Activated CD4-positive, alpha-beta T cell treated with anti-CD3 and anti-CD28 coated beads for 24 hours (primary cell): ENCODE measurements at regions not wholly inside any gene's neighbourhood (a gene's known extent, or its start where the extent isn't known, plus 50 kb on each side); places are given as distances from the start of the nearest gene placed in this dataset.

Source experiments
- DNase-seq, 2 donors: peaks; one replicate each; pipeline ENCODE4 v3.0.0-alpha.2; 2020; ENCODE audit warnings: low read depth in 2 of 2

DNA sequence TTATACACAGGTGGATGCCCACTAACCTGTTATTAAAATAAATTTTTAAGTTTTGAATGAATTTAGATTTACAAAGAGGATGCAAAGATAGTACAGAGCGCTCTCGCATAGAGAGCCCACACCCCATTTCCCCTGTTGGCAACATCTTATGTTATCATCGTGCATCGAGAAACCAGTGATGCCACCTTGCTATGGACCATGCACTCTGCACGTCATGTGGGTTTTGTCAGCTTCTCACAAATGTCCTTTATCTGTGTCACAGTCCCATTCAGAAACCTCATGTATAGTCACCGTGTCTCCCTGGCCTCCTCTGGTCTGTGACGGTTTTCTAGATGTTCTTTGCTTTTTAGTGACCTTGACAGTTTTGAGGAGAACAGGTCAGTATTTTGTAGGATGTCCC lies 60.0 kb downstream of the ING1 start:
- DNase-seq, result no peak

DNA sequence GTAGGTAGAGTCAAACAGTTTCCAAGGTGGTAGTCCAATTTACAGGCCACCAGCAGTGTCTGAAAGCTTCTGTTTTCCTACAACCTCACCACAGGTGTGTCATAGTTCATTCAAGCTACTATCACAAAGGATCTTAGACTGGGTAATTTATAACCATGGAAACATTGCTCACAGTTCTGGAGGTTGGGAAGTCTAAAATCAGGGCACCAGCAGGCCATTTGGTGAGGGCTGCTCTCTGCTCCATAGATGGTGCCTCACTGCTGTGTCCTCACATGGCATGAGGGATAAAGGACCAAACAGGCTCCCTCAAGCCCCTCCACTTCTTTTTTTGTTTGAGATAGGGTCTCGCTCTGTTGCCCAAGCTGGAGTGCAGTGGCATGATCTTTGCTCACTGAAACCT lies 60.6 kb downstream of the ING1 start:
- DNase-seq, result no peak

DNA sequence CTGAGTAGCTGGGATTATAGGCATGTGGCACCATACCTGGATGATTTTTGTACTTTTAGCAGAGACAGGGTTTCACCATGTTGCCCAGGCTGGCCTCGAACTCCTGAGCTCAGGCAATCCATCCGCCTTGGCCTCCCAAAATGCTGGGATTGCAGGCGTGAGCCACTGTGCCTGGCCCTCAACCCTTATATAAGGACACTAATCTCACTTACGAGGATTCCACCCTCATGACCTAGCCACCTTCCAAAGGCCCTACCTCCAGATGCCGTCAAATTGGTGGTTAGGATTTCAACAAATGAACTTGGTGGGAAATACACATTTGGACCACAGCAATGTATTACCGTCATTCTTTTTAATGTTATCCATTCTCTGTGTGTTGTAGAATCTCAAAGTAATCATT lies 61.0 kb downstream of the ING1 start:
- no peak for DNase-seq

DNA sequence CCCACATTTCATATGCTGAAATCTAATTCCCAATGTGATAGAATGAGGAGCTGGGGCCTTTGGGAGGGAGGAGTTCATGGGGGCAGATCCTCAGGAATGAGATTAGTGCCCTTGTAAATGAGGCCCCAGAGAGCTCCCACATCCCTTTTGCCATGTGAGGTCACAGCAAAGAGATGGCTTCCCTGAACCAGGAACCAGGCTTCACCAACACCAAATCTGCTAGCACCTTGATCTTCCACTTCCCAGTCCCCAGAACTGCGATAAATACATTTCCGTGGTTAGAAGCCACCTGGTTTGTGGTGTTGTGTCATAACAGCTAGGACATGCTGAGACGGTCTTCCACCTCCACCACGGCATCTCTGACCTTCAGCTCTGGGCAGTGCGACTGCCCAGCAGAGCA lies 62.1 kb downstream of the ING1 start:
- no peak for DNase-seq

DNA sequence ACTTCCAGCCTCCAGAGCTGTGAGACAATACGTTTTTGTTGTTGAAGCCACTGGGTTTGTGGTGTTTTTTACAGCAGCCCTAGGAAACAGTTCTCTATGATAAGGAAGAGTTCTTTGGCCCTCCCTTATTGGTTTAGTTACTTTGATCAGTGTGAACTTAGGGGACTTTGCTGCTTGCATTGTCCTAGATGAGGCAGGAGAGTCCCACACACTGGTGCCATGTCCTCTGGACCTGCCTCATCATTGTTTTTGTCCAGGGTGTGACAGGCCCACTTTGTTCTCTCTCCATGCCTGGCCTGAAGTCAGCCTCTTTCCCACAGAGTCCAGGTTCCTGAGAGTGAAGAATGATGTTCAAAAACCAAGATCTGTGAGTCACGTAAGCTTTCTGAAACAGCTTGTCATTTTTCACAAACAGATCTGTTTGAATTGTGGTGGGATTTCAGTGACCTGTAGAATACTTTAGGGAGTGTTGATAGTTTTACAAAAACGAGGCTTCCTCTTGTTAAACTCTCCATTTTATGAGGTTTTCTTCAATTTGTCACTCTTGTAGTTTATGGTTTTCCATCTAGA lies 63.8 kb downstream of the ING1 start:
- DNase-seq, result no peak

DNA sequence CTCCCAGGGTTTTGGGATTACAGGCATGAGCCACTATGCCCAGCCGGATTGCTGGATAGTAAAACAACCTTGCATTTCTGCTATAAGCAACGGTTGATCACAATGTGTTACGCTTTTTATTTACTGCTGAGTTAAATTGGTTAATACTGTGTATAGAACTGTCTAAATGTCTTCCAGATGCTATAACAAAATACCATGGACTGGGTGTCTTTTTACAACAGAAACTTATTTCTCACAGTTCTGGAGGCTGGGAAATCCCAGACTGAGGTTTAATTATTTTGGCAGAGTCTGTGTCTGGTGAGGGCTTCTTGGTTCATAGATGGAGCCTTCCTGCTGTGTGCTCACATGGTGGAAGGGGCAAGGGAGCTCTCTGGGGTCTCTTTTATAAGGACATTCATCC lies 65.5 kb downstream of the ING1 start:
- DNase-seq, result no peak

DNA sequence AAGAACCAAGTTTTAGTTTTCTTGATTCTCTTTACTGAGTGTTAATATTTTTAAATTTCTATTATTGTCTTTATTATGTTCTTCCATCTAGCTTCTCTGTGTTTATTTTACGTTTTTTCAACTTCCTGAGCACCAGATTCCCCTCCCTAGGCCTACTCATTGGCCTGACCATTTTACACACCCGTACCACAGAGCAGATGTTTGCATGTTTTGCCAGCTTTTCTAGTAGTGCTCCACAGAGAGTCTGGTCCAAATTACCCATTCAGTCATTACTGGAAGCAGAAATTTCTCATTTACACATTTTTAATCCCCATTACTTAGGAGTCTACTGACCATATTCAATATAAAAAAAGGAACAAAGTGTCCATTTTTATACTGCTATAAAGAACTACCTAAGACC lies 66.9 kb downstream of the ING1 start:
- DNase-seq, result no peak

DNA sequence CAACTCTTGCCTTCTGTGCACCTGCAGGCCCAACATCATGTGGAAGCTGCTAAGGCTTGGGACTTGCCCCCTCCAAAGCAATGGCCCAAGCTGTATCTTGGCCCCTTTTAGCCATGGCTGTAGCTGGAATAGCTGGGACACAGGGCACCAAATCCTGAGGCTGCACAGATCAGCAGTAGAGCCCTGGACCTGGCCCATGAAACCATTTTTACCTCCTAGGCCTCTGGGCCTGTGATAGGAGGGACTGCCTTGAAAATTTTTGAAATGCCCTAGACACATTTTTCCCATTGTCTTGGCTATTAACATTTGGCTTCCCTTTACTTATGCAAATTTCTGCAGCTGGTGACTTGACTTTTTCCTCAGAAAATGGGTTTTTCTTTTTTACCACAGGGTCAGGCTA lies 68.7 kb downstream of the ING1 start:
- DNase-seq, result no peak

DNA sequence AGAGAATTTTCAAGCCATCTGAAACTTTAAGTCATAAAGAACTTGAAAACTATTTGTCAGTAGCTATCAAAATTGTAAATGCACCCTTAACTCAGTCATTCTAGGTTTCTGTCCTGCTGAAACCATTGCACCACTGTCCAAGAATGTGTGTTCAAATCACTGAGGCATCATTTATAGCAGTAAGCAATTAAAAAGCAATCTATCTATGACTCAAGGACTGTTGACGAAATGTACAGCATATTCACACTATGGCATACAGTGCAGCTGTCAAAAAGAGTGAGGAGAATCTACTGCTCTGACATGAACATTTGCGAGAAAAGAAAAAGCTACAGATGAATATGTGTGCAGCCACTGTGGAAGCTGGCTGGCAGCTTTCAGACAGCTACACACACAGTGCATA lies 71.2 kb downstream of the ING1 start:
- DNase-seq, result no peak

DNA sequence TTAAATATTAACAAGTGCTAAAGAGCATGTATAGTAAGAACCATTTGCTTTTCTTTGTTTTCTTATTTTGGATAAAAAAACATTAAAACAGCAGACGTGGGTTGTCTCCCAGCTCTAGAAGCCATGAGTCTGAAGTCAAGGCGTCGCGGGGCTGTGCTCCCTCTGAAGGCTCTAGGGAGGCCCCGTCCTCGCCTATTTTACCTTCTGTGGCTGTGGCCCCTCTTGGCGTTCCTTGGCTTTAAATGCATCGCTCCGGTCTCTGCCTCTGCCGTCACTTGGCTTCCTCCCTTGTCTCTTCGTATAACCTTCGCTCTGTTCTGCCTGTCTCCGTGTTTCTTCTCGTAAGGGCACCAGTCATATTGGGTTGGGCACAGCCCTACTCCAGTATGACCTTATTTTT lies 75.3 kb downstream of the ING1 start:
- no peak for DNase-seq

DNA sequence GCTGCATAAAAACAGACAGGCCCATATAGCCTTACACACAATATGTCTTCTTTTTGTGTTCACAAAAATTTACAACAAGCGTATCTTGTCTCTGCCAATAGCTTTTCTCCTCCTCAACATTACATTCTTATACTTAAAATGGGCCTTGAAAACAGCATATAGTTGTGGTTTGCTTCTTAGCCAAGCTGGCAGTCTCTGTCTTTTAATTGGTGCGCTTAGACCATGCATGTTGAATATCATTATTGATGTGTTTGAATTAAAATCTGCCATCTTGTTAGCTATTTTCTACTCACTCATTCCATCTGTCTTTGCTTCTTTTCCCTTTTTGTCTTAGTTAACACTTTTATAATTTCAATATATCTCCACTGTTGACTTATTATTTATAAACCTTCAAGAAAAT lies 76.4 kb downstream of the ING1 start:
- no peak for DNase-seq

DNA sequence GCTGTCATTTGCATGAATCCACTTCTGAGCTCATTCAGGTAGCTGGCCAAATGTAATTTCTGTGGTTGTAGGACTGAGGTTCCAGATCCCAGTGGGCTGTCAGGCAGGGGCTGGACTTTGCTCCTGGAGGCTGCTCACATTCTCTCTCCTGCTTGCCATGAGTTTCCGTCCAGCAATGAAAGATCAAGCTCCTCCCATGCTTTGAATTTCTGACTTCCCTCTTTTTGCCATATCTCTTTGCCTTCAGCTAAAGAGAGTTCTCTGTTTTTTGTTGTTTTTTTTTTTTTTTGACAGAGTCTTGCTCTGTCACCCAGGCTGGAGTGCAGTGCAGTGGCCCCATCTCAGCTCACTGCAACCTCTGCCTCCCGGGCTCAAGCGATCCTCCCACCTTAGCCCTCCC lies 76.9 kb downstream of the ING1 start:
- no peak for DNase-seq

DNA sequence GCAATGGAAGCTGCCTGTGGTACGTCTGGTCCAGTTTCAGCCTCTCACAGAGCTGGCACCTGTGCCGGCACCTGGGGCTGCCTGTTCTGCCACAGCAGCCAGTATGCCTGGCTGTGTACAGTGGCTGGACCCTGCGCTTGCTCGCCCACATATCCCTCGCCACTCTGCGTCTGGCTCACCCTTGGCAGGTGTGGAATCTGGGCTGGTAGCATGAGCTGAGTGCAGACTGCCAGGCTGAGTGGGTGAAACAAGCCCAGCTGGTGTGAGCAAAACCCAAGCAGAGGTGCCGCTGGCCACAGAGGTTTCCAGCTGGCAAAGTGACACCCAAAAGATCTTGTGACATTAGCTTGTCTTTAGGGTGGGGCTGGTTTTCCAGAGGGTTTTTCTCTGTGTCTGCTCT lies 80.7 kb downstream of the ING1 start:
- no peak for DNase-seq

DNA sequence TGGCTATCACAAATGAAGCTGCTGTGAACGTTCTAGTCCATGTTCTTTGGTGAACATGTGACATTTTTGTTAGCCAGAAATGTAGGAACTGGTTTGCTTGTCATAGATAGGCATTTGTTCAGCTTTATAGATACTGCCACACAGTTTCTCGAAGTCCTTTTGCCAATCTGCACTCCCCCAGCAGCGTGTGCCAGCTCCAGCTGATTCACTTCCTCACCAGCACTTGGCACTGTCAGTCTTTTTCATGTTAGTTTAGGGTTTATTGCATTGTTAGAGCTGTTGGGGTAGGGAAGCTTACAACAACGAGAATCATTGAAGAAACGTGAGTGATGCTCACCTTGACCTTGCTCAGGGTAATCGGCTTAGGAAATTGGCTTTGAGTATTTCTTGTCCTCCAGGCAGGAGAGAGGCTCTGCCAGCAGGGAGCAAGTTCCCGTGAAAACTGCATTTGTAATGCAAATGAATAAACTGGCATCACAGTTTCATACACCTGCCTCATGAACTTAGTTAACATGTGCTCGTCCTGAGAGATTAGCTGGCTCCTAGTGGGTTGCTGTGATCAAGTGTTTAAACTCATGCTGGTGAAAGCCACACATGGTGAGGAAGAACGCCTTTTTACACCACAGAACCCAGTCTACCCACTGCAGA lies 83.9 kb downstream of the ING1 start:
- no peak for DNase-seq

DNA sequence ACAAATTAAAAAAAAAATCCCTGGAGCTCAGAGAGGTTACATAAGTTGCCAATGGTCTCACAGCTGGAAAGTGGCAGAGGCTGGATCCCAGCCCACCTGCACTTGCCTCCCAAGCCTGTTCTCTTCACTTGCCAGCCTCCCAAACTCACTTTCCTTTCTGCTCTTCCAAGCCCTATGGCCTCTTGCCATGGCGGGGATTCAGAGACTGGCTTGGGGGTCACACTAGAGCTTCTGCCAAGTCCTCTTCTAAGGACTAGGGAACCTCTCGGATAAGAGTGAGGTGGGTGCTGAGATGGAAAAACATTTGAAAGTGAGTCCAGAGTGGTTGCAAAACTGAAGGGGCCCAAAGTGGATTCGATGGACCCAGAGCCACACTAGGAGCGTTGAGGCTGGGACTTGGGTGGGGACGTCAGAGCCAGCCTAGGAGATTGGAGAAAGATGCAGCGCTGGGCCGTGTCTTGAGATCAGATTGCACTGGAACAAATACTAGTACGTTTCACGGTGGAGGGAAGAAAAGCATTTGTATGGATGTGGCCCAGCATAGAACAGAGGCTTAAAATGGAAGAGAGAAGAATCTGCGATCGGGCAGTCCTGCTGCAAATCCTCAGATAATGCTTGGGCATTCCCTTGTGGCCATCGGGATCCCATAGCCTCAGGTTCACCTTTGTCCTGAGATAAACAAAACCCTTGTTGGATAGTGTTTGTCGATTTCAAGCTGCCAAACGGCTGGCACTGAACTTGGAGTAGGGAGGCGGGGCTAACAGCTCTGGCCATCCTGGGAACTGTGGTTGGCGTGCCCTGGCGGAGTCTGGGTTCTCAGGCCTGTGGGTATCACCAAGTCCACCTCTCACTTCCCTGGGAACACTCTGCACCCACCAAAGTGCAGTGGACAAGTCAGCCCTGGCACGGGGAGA lies 84.8 kb downstream of the ING1 start:
- no peak for DNase-seq

DNA sequence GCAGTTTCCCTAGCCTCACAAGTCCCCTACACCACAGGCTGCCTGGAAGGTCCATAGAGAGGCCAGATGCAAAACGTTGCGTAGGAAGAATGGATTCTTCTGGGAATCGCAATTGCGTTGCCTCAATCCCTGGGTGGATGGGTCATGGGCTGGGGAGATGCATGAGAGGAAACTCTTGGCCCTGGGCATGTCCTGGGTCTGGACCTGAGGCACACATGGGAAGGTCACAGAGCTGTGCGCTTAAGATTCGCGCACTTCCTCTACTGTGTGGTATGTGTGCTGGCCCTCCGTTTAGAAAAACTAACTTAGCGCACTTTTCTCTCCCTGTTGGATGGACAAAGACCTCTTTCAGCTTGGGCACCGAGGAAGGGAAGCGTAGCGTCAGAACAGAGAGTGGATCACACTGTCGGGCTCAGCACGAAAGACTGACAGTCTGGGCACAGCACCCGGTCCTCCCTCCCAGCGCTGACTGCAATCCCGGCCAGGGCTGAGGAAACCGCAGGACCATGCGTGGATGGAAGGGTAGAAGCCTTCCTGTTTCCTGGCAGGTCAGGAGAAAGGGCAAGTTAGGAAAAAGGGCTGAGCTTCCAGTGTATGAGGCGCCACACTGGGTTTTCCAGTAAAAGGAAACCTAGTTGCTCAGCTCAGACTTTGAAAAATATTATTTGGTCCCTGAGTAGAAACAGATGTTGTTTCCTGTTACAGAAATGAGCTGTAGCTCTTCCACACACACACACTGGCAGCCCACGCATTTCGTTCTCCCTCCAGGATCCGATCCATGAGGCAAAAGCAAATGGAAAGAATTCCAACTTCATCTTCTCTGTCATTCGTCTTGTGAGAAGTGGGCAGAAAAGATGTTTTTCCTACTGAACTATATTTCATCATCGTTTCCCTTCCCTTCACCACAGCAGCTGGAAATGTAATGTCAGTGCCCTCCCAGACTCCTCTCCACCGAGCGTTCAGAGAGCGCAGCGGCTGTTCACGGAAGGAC lies 86.0 kb downstream of the ING1 start:
- DNase-seq, result no peak

DNA sequence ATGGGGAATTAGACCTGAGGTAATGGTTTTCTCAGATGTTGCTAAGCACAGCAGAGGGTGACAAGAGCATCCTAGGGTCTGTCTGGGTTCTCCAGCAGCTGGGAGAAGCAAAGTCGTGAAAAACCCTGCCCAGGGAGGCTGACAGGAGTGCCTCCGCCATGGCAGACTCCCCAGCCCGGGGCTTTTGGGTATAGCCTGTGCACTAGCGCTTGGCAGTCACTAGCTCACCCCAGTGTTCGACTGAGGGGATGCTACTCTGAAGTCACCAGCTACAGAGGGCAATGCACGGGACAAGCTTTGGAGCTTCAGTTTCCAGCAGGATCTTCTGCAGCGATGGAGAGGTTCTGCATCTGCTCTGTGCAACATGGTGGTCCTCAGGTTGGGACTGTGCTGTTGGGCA lies 87.5 kb downstream of the ING1 start:
- DNase-seq, result no peak

DNA sequence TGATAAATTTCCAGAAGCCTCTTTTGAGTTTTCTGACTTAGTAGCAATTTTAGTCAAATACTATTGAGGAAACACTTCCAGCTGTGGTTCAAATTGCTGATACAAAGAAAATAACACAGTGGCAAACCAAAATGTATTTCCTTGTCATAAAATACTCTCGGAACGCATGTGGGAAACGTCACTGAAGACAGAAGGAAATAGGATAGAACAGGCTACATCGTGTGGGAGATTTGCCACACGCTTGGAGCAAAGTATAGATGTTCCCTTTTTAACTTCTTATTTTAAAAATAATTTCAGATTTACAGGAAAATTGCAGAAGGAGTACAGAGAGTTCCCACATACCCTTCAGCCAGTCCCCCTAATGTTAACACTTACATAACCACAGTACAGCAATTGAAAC lies 88.8 kb downstream of the ING1 start:
- no peak for DNase-seq

DNA sequence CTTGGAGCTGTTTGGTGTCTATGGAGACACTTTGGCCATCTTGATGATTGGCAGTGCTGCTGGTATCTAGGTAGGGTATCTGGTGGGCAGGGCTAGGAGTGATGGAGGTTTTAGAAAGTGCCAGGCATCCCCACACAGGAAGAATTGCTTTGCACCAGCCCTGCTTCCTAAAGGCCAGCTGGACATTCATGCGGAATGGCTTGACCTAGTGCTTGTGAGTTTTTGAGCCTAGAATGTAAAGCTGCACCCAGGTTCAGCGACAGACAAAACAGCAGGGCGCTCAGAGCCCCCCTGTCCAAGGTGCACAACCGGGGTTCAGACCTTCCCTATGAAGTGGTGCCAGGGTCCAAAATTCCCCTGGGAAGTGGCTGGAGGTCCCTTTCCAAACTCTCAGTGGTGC lies 93.1 kb downstream of the ING1 start:
- no peak for DNase-seq

DNA sequence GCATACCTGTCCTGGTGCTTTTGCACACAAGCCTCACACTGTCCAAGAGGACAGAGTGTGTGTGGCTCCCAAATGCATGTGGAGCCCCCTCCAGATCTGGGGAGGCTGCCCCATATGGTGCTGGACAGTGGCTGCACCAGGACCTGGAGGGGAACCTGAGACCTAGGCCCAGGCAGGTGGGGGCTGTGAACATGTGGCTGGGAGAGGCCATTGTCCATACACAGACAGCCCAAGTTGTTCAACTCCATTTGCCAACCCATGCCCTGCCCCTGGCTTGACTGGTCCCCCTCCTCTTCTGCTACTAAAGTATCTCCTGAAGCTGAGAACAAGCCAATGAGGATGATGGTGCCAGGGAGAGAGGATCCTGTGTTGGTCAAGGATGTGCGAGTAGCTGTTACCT lies 94.0 kb downstream of the ING1 start:
- DNase-seq, result no peak

DNA sequence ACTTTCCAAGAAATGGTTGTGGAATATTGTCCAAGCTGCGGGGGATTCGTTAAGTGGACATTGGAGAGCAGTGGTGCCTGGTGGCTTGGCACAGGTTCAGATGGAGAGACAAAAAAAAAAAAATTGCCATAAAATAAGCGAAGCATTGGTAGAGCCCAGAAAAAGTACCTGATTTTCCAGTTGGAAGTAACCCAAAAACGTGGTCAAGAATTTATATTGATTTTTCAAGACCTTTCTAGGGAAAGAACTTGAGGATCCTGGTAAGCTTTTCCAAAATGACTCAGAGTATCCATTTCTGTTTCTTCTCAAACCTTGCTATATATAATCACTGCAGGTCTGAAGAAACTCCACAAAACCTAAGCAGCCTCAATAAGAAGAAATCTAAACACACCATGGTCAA lies 94.6 kb downstream of the ING1 start:
- no peak for DNase-seq

DNA sequence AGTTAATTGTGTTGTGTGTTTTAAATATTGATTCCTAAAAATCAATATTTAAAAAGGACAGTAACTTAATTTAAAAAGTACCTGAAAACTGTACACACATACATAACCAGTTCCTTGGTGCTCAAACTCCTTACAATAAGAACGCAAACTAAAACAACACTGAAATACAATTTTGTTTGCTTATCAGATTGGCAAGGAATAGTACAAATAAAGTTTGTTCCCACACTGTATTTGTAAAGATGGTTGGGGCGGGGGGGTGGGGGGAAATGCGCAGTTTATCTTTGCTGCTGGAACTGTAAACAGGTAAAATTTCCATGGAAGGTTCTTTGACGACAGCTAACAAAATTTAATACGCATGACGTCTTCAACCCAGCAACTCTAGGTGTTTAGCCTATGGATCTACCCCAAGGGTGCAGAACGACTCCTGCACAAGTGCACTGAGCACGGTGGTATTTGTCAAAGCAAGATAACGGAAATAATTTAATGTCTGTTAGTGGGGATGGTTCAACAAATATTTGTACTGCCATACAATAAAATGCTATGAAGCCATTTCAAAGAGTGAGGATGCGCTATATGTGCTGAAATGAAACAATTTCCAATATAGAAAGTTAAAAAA lies 96.5 kb downstream of the ING1 start:
- no peak for DNase-seq
